Mesenchymal stem cell (in vitro differentiated cells and primary cell): ENCODE measurements at regions not wholly inside any gene's neighbourhood (a gene's known extent, or its start where the extent isn't known, plus 50 kb on each side); places are given as distances from the start of the nearest gene placed in this dataset.

Source experiments
- DNase-seq: peaks from one replicate; pipeline ENCODE4 v3.0.0-alpha.2; 2013
- H2AFZ ChIP-seq: one replicate; pipeline ENCODE4 v1.6.1; 2013; ENCODE audit warnings: low read depth, mild to moderate bottlenecking, control low read depth, inconsistent platforms, low read length, moderate library complexity
- H2AK5ac ChIP-seq: 2 replicates; pipeline ENCODE4 v1.6.1; 2013; ENCODE audit warnings: low read length, moderate library complexity, mild to moderate bottlenecking, inconsistent platforms; ENCODE audit not compliant: severe bottlenecking
- H2BK120ac ChIP-seq: one replicate; pipeline ENCODE4 v1.6.1; 2013; ENCODE audit warnings: low read depth, mild to moderate bottlenecking, inconsistent platforms, low read length, moderate library complexity
- H2BK12ac ChIP-seq, 2 experiments: one replicate each; pipeline ENCODE4 v1.6.1; 2013; ENCODE audit warnings: inconsistent platforms in 2 of 2, low read length in 2 of 2, mild to moderate bottlenecking in 2 of 2, moderate library complexity in 2 of 2, control low read depth in 1 of 2
- H2BK15ac ChIP-seq: one replicate; pipeline ENCODE4 v1.6.1; 2013; ENCODE audit warnings: mild to moderate bottlenecking, low read depth, inconsistent platforms; ENCODE audit not compliant: poor library complexity, severe bottlenecking
- H2BK5ac ChIP-seq: 2 replicates; pipeline ENCODE4 v1.6.1; 2013; ENCODE audit warnings: low read depth, mild to moderate bottlenecking, low read length, control low read depth, inconsistent platforms; ENCODE audit not compliant: poor library complexity, severe bottlenecking
- H3K14ac ChIP-seq, 2 experiments: one replicate each; pipeline ENCODE4 v1.6.1; 2013; ENCODE audit warnings: inconsistent platforms in 2 of 2, low read length in 2 of 2, control low read depth in 1 of 2, mild to moderate bottlenecking in 1 of 2, moderate library complexity in 1 of 2
- H3K18ac ChIP-seq, 2 experiments: one replicate each; pipeline ENCODE4 v1.6.1; 2013; ENCODE audit warnings: inconsistent platforms in 2 of 2, low read length in 2 of 2, control low read depth in 1 of 2, low read depth in 1 of 2, mild to moderate bottlenecking in 1 of 2
- H3K23ac ChIP-seq, 2 experiments: one replicate each; pipeline ENCODE4 v1.6.1; 2013; ENCODE audit warnings: inconsistent platforms in 2 of 2, low read length in 2 of 2, mild to moderate bottlenecking in 2 of 2, moderate library complexity in 2 of 2, control low read depth in 1 of 2
- H3K27ac ChIP-seq: 2 replicates; pipeline ENCODE4 v1.5.1; 2013; ENCODE audit warnings: mild to moderate bottlenecking, moderate library complexity, low read length, control low read depth, inconsistent platforms; ENCODE audit not compliant: poor library complexity, severe bottlenecking
- H3K27me3 ChIP-seq, 2 experiments: 2 replicates each; pipeline versions ENCODE4 v1.6.1 to v1.7.0; 2013; ENCODE audit warnings: low read length in 2 of 2, mild to moderate bottlenecking in 2 of 2, moderate library complexity in 2 of 2, control low read depth in 1 of 2, inconsistent platforms in 1 of 2; ENCODE audit not compliant: control insufficient read depth in 1 of 2, insufficient read depth in 1 of 2
- H3K36me3 ChIP-seq, 2 experiments: 2 replicates each; pipeline versions ENCODE4 v1.6.1 to v1.7.0; 2013; ENCODE audit warnings: low read length in 2 of 2, control low read depth in 1 of 2, inconsistent platforms in 1 of 2, low read depth in 1 of 2, mild to moderate bottlenecking in 1 of 2; ENCODE audit not compliant: insufficient read depth in 2 of 2, control insufficient read depth in 1 of 2
- H3K4ac ChIP-seq, 2 experiments: one replicate each; pipeline ENCODE4 v1.6.1; 2013; ENCODE audit warnings: inconsistent platforms in 2 of 2, low read length in 2 of 2, mild to moderate bottlenecking in 2 of 2, moderate library complexity in 2 of 2, control low read depth in 1 of 2, low read depth in 1 of 2
- H3K4me1 ChIP-seq: 2 replicates; pipeline ENCODE4 v1.6.1; 2013; ENCODE audit warnings: low read depth, low read length, control low read depth; ENCODE audit not compliant: control insufficient read depth, insufficient read depth
- H3K4me2 ChIP-seq: 2 replicates; pipeline ENCODE4 v1.6.1; 2013; ENCODE audit warnings: low read length, mild to moderate bottlenecking, inconsistent platforms; ENCODE audit not compliant: poor library complexity, severe bottlenecking
- H3K4me3 ChIP-seq, 2 experiments: 2 replicates each; pipeline versions ENCODE4 v1.5.1 to v1.7.0; 2013; ENCODE audit warnings: low read length in 2 of 2, mild to moderate bottlenecking in 2 of 2, control low read depth in 1 of 2, low read depth in 1 of 2; ENCODE audit not compliant: insufficient read depth in 1 of 2
- H3K79me1 ChIP-seq: replicated peaks from 2 replicates; pipeline ENCODE4 v1.6.1; 2013; ENCODE audit warnings: mild to moderate bottlenecking, control low read depth, low read length, inconsistent platforms; ENCODE audit not compliant: poor library complexity, severe bottlenecking
- H3K9ac ChIP-seq: 2 replicates; pipeline ENCODE4 v1.7.0; 2013; ENCODE audit warnings: mild to moderate bottlenecking, low read length, moderate library complexity
- H3K9me3 ChIP-seq: 2 replicates; pipeline ENCODE4 v1.7.0; 2013; ENCODE audit warnings: mild to moderate bottlenecking, low read length; ENCODE audit not compliant: control insufficient read depth
- H4K8ac ChIP-seq: one replicate; pipeline ENCODE4 v1.6.1; 2013; ENCODE audit warnings: inconsistent platforms, mild to moderate bottlenecking, low read length, moderate library complexity
- H4K91ac ChIP-seq: one replicate; pipeline ENCODE4 v1.6.1; 2013; ENCODE audit warnings: mild to moderate bottlenecking, low read length, inconsistent platforms
- WGBS: methylation state at CpG from one replicate; pipeline ENCODE4 v1.1.7; 2013; ENCODE audit warnings: mixed read lengths; 5-methylcytosine and 5-hydroxymethylcytosine counted together

DNA sequence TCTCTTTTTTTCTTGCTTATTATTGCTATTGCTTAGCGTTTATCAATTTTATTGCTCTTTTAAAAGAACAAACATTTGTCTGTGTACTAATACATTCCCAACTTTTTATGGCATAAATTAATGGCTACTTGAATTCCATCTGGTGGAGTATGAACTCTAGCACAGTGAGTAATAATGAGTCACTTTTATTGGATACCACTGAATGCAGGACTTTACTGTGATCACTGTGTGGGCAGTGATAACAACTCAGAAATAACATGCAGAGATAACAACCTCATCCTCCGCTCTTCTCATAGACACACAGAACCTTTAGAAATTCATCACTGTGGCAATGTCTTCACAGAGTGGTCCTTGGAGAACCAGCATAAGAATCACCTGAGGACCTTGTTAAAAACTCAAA is 139.5 kb upstream of the PRNP start:
- no peak overlapping the region for H2AFZ ChIP-seq
- peak; percentile 78 for DNase-seq
- H3K27ac ChIP-seq, result no peak overlapping the region
- no peak overlapping the region for H4K8ac ChIP-seq
- H3K27me3 ChIP-seq, result peaks cover 0 to 5% of the 10 kb centered on the region in 2 experiments
- no peak overlapping the region for H3K14ac ChIP-seq
- no peaks in the 10 kb centered on the region for H3K4me1 ChIP-seq
- H3K4me2 ChIP-seq, result no peak overlapping the region
- no peak overlapping the region for H3K4ac ChIP-seq
- no peak overlapping the region for H2BK15ac ChIP-seq
- H2BK5ac ChIP-seq, result no peak overlapping the region
- H3K23ac ChIP-seq, result no peak overlapping the region
- no peak overlapping the region for H2BK12ac ChIP-seq
- no peak overlapping the region for H2BK120ac ChIP-seq
- H2AK5ac ChIP-seq, result no peak overlapping the region
- H3K4me3 ChIP-seq, result no peak overlapping the region
- 10% methylated on average over 1 of the region's 2 CpGs for WGBS
- H3K36me3 ChIP-seq, result no peaks in the 10 kb centered on the region
- peaks cover 2% of the 10 kb centered on the region for H3K9me3 ChIP-seq
- H3K9ac ChIP-seq, result no peak overlapping the region
- H3K79me1 ChIP-seq, result no peaks in the 10 kb centered on the region
- H3K18ac ChIP-seq, result no peak overlapping the region
- H4K91ac ChIP-seq, result no peak overlapping the region

DNA sequence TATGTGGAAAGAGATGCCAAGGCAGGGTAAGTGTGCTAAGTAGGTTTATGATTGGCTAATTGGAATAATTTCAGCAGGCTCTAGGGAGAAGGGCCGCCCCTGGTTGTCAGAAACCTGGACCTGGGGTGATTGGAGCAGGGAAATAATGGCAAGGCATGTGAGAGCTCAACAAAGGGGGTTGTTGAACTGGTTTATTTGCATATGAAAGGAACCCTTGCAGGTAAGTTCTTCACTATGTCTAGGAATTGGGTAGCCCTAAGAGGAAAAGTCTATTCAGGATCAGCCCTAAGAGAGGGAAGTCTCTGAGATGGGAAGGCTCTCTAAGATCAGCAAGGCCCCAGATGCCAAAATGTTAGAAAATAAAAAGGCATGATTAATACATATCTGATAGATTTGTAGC is 139.9 kb upstream of the PRNP start:
- H4K8ac ChIP-seq, result no peak overlapping the region
- H3K4ac ChIP-seq, result no peak overlapping the region
- no peak overlapping the region for H2BK120ac ChIP-seq
- peak overlapping the region; percentile 10 to 61 for H3K18ac ChIP-seq
- no peak overlapping the region for H2AK5ac ChIP-seq
- H3K23ac ChIP-seq, result no peak overlapping the region
- no peak overlapping the region for H3K4me2 ChIP-seq
- peak overlapping the region; percentile 6 to 50 for H2BK12ac ChIP-seq
- no peaks in the 10 kb centered on the region for H3K79me1 ChIP-seq
- peaks cover 2% of the 10 kb centered on the region for H3K9me3 ChIP-seq
- H3K9ac ChIP-seq, result no peak overlapping the region
- H2AFZ ChIP-seq, result no peak overlapping the region
- peak overlapping the region; percentile 6 for H2BK15ac ChIP-seq
- peaks cover 0 to 8% of the 10 kb centered on the region in 2 experiments for H3K27me3 ChIP-seq
- no peaks in the 10 kb centered on the region for H3K4me1 ChIP-seq
- H2BK5ac ChIP-seq, result no peak overlapping the region
- no peak for DNase-seq
- peak overlapping the region in 1 of 2 experiments; percentile 19 for H3K14ac ChIP-seq
- no peak overlapping the region for H3K4me3 ChIP-seq
- no peak overlapping the region for H4K91ac ChIP-seq
- H3K27ac ChIP-seq, result no peak overlapping the region
- H3K36me3 ChIP-seq, result no peaks in the 10 kb centered on the region
- 77% methylated on average over 1 of the region's 1 CpG for WGBS

DNA sequence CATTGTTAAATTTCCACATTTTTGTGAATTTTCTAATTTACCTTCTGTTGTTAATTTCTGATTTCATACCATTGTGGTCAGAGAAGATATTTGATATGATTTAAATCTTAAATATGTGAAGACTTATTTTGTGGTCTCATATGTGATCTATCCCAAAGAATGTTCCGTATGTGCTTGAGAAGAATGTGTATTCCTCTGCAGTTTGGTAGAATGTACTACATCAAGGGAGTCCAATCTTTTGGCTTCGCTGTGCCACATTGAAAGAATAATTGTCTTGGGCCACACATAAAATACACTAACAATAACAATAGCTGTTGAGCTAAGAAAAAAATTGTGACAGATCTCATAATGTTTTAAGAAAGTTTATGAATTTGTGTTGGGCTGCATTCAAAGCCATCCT is 140.7 kb upstream of the PRNP start:
- no peak for DNase-seq
- Histone ChIP-seq H2BK12ac (no peak overlapping the region), H3K4me2 (no peak overlapping the region), H3K4ac (no peak overlapping the region), H2BK5ac (no peak overlapping the region), H2BK15ac (no peak overlapping the region), H3K9ac (no peak overlapping the region), H3K9me3 (peaks cover 2% of the 10 kb centered on the region), H2AK5ac (no peak overlapping the region), H3K4me1 (no peaks in the 10 kb centered on the region), H3K18ac (no peak overlapping the region), H4K91ac (no peak overlapping the region), H2AFZ (no peak overlapping the region), H3K14ac (no peak overlapping the region), H4K8ac (no peak overlapping the region), H3K27me3 (peaks cover 0 to 10% of the 10 kb centered on the region in 2 experiments), H3K4me3 (no peak overlapping the region), H2BK120ac (no peak overlapping the region), H3K36me3 (no peaks in the 10 kb centered on the region), H3K23ac (no peak overlapping the region), H3K79me1 (no peaks in the 10 kb centered on the region), H3K27ac (no peak overlapping the region)
- 86% methylated on average over 1 of the region's 2 CpGs for WGBS

DNA sequence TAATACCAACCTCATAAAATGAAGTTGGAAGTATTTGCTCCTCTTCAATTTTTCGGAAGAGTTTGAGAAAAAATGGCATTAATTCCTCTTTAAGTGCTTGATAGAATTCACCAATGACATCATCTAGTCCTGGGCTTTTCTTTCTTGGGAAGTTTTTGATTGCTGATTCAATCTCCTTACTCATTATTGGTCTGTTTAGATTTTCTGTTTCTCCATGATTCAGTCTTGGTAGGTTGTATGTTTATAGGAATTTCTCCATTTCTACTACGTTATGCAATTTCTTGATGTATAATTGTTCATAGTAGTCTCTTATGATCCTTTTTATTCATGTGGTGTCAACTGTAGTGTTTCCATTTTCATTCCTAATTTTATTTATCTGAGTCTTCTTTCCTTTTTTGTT is 141.5 kb upstream of the PRNP start:
- Histone ChIP-seq H3K4me2 (no peak overlapping the region), H4K91ac (no peak overlapping the region), H3K9me3 (peaks cover 2% of the 10 kb centered on the region), H3K23ac (no peak overlapping the region), H3K27ac (no peak overlapping the region), H3K27me3 (peaks cover 0 to 16% of the 10 kb centered on the region in 2 experiments), H2BK120ac (no peak overlapping the region), H2AFZ (no peak overlapping the region), H3K4me3 (no peak overlapping the region), H2BK12ac (no peak overlapping the region), H3K18ac (no peak overlapping the region), H3K14ac (no peak overlapping the region), H2AK5ac (no peak overlapping the region), H3K9ac (no peak overlapping the region), H3K4me1 (no peaks in the 10 kb centered on the region), H4K8ac (no peak overlapping the region), H3K36me3 (no peaks in the 10 kb centered on the region), H3K79me1 (no peaks in the 10 kb centered on the region), H2BK15ac (no peak overlapping the region), H2BK5ac (no peak overlapping the region), H3K4ac (no peak overlapping the region)
- WGBS, result no CpG with 5 or more reads among the region's 2 CpGs
- DNase-seq, result peak; percentile 64
